IPS DF 4.7 (cell line): ENCODE measurements at regions not wholly inside any gene's neighbourhood (a gene's known extent, or its start where the extent isn't known, plus 50 kb on each side); places are given as distances from the start of the nearest gene placed in this dataset.
"Not testable (repeated sequence)": the region's sequence is repeated elsewhere in the genome, so short reads cannot be mapped to it uniquely, and the experiment has no call there.

Experiments used
- DNase-seq: peaks from one replicate; pipeline ENCODE4 v3.0.0-alpha.2; 2013; ENCODE audit warnings: low spot score; ENCODE audit errors: extremely low read depth

GRCh38 chr10:83725567-83725966 is 413.7 kb upstream of the GHITM start:
- no peak for DNase-seq

DNA sequence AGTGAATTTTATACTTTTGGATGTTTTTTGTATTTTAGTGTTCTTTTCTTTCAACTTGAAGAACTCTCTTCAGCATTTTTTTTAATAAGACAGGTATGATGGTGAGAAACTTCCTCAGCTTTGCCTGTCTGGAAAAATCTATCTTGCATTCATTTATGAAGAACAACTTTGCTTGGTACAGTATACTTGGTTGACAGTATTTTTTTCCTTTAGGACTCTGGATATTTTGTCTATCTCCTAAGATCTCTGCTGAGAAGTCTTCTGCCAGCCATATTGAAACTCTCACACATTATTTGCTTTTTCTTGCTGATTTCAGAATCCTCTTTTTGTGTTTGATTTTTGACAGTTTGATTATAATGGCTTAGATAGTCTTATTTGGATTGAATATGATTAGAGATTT is 405.0 kb upstream of the GHITM start:
- no peak for DNase-seq

GRCh38 chr10:83736008-83736407 is 403.3 kb upstream of the GHITM start:
- DNase-seq: no peak

DNA sequence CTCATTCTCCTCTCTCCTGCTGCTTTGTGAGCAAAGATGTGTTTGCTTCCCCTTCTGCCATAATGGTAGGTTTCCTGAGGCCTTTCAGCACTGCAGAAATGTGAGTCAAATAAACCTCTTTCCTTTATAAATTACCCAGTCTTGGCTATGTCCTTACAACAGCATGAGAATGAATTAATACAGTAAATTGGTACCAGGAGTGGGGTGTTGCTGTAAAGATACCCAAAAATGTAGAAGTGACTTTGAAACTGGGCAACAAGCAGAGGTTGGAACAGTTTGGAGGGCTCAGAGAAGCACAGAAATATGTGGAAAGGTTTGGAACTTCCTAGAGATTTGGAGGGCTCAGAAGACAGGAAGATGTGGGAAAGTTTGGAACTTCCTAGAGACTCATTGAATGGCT is 388.7 kb upstream of the GHITM start:
- DNase-seq: no peak

GRCh38 chr10:83753490-83753889 is 385.8 kb upstream of the GHITM start:
- no peak for DNase-seq

- DNase-seq: no peak
Observed at GRCh38 chr10:83754857-83755256, 384.5 kb upstream of the GHITM start.

- DNase-seq: no peak
Observed at GRCh38 chr10:83760142-83760541, 379.2 kb upstream of the GHITM start.

- no peak for DNase-seq
Observed at GRCh38 chr10:83764666-83765065, 374.6 kb upstream of the GHITM start.

- no peak for DNase-seq
Observed at GRCh38 chr10:83765731-83766130, 373.6 kb upstream of the GHITM start.

DNA sequence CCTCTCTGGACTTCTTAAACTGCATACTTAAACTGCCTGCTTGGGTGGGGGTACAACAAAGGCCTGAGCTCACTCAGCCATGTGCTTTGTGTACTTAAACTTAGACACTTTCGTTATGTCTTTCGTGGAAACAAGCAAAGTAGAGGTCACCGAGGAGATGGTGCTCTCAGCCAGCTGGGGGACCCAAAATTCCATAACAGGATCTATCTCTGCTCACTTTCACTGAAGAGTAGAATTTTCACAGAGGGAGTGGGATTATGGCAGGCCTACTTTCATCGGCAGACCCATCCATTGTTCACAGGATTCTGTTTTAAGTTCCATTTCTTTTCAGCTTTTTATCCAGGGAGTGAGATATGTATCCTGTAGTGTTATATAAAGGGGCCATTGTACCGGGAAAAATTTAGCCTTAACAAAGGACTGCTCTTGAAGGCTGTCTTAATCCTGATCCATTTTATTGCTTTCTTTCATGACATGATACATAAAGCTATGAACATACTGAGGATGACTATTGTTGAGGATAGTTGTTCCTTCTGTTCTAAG is 370.0 kb upstream of the GHITM start:
- DNase-seq: no peak

DNA sequence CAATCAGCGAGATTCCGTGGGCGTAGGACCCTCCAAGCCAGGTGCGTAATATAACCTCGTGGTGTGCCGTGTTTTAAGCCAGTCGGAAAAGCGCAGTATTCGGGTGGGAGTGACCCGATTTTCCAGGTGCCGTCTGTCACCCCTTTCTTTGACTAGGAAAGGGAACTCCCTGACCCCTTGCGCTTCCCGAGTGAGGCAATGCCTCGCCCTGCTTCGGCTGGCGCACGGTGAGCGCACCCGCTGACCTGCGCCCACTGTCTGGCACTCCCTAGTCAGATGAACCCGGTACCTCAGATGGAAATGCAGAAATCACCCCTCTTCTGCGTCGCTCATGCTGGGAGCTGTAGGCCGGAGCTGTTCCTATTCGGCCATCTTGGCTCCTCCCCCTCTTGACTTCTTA is 352.6 kb upstream of the GHITM start:
- DNase-seq: not testable (repeated sequence)

DNA sequence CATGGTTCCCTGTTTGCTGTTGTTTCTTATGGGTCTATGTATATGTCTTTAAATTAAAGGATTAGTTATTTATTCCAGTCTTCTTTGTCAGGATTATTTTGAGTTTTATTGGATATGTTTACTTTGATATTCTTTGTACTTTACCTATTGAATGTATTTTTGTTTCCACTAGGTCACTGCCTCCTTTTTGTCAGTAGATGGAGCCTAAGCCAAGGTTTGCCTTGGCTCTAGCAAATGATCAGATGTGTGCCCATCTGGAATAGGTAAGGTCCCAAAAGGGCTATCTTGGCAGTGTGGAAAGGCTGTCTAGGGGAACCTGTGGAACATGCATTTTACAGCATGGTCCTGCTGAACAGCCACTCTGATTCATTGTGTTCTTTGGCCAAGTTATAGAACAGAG is 337.3 kb upstream of the GHITM start:
- DNase-seq: no peak

DNA sequence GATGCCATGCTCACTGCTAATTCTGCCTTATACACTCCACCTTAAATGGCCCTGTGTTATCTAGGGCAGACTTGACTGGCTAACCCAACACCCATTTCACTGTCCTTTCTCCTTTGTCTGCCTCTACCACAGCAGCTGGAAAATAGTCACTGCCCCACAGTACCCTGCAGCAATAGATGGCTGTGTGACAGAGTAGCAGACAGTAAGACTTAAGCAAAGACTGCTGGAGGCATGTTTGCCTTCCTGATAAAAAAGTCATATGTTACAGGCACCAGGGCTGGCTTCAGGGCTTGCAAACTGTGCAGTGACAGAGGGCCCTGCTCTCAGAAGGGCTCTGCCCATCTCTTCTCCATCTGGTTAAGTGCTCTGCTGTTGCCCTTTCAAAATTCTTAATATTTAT is 332.6 kb upstream of the GHITM start:
- DNase-seq: no peak

GRCh38 chr10:83809001-83809400 is 330.3 kb upstream of the GHITM start:
- no peak for DNase-seq

- DNase-seq: no peak
Observed at GRCh38 chr10:83816942-83817341, 322.4 kb upstream of the GHITM start.

- DNase-seq: no peak
Observed at GRCh38 chr10:83817797-83818196, 321.5 kb upstream of the GHITM start.

GRCh38 chr10:83819609-83820008 is 319.7 kb upstream of the GHITM start:
- DNase-seq: no peak

- no peak for DNase-seq
Observed at GRCh38 chr10:83820033-83820432, 319.3 kb upstream of the GHITM start.

DNA sequence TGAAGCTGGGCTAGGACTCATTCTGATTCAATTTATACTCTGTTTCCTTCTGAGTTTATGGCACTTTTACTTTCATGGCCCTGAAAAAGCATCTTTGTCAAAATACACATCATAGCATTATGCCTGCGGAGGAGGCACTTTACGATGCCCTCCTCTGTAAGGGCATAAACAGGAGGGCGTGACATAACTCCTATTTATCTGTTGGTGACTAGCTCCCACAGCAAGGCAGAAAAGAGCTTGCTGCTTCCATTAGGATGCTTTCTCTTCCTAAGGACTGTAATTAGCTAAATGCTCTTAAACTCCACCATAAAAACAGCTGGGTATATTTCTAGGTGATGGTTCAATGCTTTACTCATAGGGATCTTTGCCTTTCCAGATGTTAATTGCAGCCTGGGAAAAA is 315.2 kb upstream of the GHITM start:
- DNase-seq: no peak

- DNase-seq: no peak
Observed at GRCh38 chr10:83834096-83834495, 305.2 kb upstream of the GHITM start.

- no peak for DNase-seq
Observed at GRCh38 chr10:83835945-83836745, 303.2 kb upstream of the GHITM start.

GRCh38 chr10:83848677-83849076 is 290.6 kb upstream of the GHITM start:
- DNase-seq: no peak

GRCh38 chr10:83849150-83849549 is 290.2 kb upstream of the GHITM start:
- DNase-seq: no peak
